OCI-LY1 (cell line): ENCODE measurements at regions not wholly inside any gene's neighbourhood (a gene's known extent, or its start where the extent isn't known, plus 50 kb on each side); places are given as distances from the start of the nearest gene placed in this dataset.
A peak's percentile ranks its signal among the peaks of the same experiment; 100 is the strongest.

Source experiments
- H2AFZ ChIP-seq: fragments of 200-600 bp; sonication (generic), shearing (Covaris generic); 2 replicates; pipeline ENCODE4 v1.6.0; 2014; ENCODE audit warnings: antibody characterized with exemption, mild to moderate bottlenecking, low read length
- H3F3A ChIP-seq: fragments of 200-600 bp; sonication (generic), shearing (Covaris generic); 2 replicates; pipeline ENCODE4 v1.6.0; 2014; ENCODE audit warnings: mild to moderate bottlenecking, antibody characterized with exemption, low read length, moderate library complexity; ENCODE audit not compliant: insufficient read depth
- H3K27ac ChIP-seq: fragments of 200-600 bp; sonication (generic); 2 replicates; pipeline ENCODE4 v1.5.1; 2014; ENCODE audit warnings: low read length, mixed run types, mild to moderate bottlenecking, low read depth; ENCODE audit not compliant: poor library complexity, severe bottlenecking
- H3K27me3 ChIP-seq: fragments of 200-600 bp; sonication (generic); 2 replicates; pipeline ENCODE4 v1.6.0; 2014; ENCODE audit warnings: antibody characterized with exemption, mild to moderate bottlenecking, low read length, moderate library complexity; ENCODE audit not compliant: insufficient read depth
- H3K36me3 ChIP-seq: fragments of 200-600 bp; sonication (generic); 2 replicates; pipeline ENCODE4 v1.6.1; 2014; ENCODE audit warnings: mild to moderate bottlenecking, antibody characterized with exemption, low read length, moderate library complexity, mixed read lengths; ENCODE audit not compliant: insufficient read depth
- H3K4me1 ChIP-seq: fragments of 200-600 bp; sonication (generic); 2 replicates; pipeline ENCODE4 v1.5.1; 2014; ENCODE audit warnings: mild to moderate bottlenecking, low read length, moderate library complexity; ENCODE audit not compliant: insufficient read depth, severe bottlenecking
- H3K4me2 ChIP-seq: fragments of 200-600 bp; sonication (generic), shearing (Covaris generic); 2 replicates; pipeline ENCODE4 v1.6.1; 2014; ENCODE audit warnings: low read length
- H3K4me3 ChIP-seq: fragments of 200-600 bp; sonication (generic); 2 replicates; pipeline ENCODE4 v1.5.1; 2014; ENCODE audit warnings: low read length, low read depth, mild to moderate bottlenecking, mixed read lengths; ENCODE audit not compliant: poor library complexity, severe bottlenecking
- H3K79me2 ChIP-seq: fragments of 200-600 bp; shearing (Covaris generic); 2 replicates; pipeline ENCODE4 v1.6.1; 2016; ENCODE audit warnings: mixed run types, low read length, mixed read lengths; ENCODE audit not compliant: insufficient read depth
- H3K9ac ChIP-seq: fragments of 200-600 bp; sonication (generic), shearing (Covaris generic); 2 replicates; pipeline ENCODE4 v1.6.1; 2014; ENCODE audit warnings: mild to moderate bottlenecking, low read length, mixed read lengths
- H3K9me2 ChIP-seq: fragments of 200-600 bp; sonication (generic), shearing (Covaris generic); 2 replicates; pipeline ENCODE4 v1.6.1; 2014; ENCODE audit warnings: low read depth, mild to moderate bottlenecking, low read length, mixed read lengths
- H3K9me3 ChIP-seq: fragments of 200-600 bp; shearing (Covaris generic); 2 replicates; pipeline ENCODE4 v1.6.1; 2014; ENCODE audit warnings: low read length, mixed read lengths
- H4K20me1 ChIP-seq: fragments of 200-600 bp; sonication (generic), shearing (Covaris generic); 2 replicates; pipeline ENCODE4 v1.6.0; 2016; ENCODE audit warnings: mild to moderate bottlenecking, low read length; ENCODE audit not compliant: insufficient read depth
- EZH2 ChIP-seq: fragments of 200-600 bp; sonication (generic), shearing (Covaris generic); IDR thresholded peaks from 2 replicates; pipeline ENCODE4 v1.8.0; 2017; ENCODE audit warnings: borderline replicate concordance, mixed run types, mild to moderate bottlenecking, antibody characterized with exemption, low read length, moderate library complexity, mixed read lengths
- TF ChIP-seq, protein P1 (sequence below): fragments of 200-600 bp; sonication (generic), shearing (Covaris generic); IDR thresholded peaks from 2 replicates; pipeline ENCODE4 v1.5.1; 2017; ENCODE audit warnings: mild to moderate bottlenecking, antibody characterized with exemption, low read length, moderate library complexity, mixed read lengths

DNA sequence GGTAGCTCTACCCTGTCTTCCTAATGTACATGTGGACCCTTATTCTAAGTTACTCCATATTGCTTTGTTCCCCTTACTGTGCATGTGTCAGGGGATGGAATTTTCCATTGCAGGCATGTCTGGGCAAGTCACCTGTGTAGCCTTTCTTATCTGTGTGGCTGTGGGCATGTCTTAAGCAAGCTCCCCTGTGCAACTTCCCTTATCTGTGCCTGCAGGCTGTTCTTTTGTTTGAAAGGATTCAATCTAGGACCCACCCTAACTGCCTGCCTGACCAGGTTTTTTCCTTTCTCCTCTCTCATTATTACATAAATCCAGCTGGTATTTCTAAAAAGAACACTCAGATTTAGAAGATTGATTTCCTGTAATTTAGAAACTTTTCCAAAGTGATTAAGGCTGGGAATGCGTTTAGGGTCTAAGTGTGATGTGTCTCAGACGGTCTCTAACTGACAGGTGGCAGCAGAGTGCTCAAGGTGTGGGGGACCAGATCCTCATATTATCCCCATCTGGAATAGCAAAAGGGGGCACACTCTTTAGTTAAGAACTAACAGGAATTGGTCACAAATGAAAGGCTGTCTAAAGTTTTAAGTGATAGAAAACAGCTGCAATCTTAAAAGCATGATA lies 198.9 kb upstream of the PPP1R2C start:
- Histone ChIP-seq H3K4me1 (peaks cover 36% of the 10 kb centered on the region), H3K9me3 (peaks cover 3% of the 10 kb centered on the region; the same call in 1 of the 2 replicates), H3K36me3 (no peaks in the 10 kb centered on the region), H3F3A (no peaks in the 10 kb centered on the region), H4K20me1 (no peaks in the 10 kb centered on the region), H3K4me2 (peak overlapping the region; percentile 40; the same call in 1 of the 2 replicates), H2AFZ (no peak overlapping the region), H3K27ac (peak overlapping the region; percentile 97), H3K9me2 (no peaks in the 10 kb centered on the region), H3K9ac (peak overlapping the region; percentile 72), H3K4me3 (no peak overlapping the region), H3K27me3 (no peaks in the 10 kb centered on the region), H3K79me2 (no peaks in the 10 kb centered on the region)
- TF ChIP-seq EZH2: no peak
- TF ChIP-seq, protein P1, sequence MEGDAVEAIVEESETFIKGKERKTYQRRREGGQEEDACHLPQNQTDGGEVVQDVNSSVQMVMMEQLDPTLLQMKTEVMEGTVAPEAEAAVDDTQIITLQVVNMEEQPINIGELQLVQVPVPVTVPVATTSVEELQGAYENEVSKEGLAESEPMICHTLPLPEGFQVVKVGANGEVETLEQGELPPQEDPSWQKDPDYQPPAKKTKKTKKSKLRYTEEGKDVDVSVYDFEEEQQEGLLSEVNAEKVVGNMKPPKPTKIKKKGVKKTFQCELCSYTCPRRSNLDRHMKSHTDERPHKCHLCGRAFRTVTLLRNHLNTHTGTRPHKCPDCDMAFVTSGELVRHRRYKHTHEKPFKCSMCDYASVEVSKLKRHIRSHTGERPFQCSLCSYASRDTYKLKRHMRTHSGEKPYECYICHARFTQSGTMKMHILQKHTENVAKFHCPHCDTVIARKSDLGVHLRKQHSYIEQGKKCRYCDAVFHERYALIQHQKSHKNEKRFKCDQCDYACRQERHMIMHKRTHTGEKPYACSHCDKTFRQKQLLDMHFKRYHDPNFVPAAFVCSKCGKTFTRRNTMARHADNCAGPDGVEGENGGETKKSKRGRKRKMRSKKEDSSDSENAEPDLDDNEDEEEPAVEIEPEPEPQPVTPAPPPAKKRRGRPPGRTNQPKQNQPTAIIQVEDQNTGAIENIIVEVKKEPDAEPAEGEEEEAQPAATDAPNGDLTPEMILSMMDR: peak; percentile 51

DNA sequence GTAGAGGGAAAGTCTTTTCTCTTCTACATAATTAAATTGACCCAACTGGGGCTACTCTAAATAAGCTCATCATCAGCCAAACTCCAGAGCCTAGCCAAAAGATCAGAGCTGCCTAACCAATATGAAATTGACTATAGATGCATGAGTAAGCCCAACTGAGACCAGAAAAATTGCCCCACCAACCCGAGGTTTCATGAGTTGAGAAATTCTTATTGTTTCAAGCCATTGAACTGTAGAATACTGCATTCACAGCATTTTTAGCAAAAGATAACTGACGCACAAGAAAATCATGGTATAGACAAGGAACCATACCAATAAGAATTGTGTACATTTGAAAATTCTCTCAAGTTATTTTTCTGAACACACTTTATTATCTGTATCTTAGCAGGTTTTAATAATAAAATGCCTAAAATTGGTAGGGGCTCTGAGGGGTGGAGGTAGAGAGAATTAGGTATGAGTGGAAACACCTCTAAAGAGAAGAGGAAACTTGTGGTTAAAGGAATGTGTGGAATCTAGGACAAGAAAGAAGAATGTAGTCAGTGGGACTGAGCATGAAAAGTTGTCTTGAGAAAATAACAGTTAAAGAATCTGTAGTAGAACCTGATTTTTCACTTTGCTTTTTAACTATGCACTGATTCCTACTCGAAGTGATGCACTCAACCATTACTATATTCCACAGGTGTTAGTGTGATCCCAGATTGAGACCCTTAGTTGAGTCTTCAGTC lies 200.9 kb upstream of the PPP1R2C start:
- peak overlapping the region; percentile 63; the same call in 1 of the 2 replicates for H2AFZ ChIP-seq
- H3K9me3 ChIP-seq: peaks cover 3% of the 10 kb centered on the region; the same call in 1 of the 2 replicates
- no peaks in the 10 kb centered on the region for H3F3A ChIP-seq
- no peak overlapping the region for H3K4me3 ChIP-seq
- no peaks in the 10 kb centered on the region for H4K20me1 ChIP-seq
- no peaks in the 10 kb centered on the region for H3K9me2 ChIP-seq
- peaks cover 36% of the 10 kb centered on the region for H3K4me1 ChIP-seq
- no peak for TF ChIP-seq EZH2
- TF ChIP-seq, protein P1: no peak
- no peaks in the 10 kb centered on the region for H3K79me2 ChIP-seq
- H3K27me3 ChIP-seq: no peaks in the 10 kb centered on the region
- H3K36me3 ChIP-seq: no peaks in the 10 kb centered on the region
- 0 out of 2 replicates have a peak overlapping the region, but pooled peaks have one; percentile 16 for H3K9ac ChIP-seq
- H3K27ac ChIP-seq: peak overlapping the region; percentile 97
- H3K4me2 ChIP-seq: no peak overlapping the region

DNA sequence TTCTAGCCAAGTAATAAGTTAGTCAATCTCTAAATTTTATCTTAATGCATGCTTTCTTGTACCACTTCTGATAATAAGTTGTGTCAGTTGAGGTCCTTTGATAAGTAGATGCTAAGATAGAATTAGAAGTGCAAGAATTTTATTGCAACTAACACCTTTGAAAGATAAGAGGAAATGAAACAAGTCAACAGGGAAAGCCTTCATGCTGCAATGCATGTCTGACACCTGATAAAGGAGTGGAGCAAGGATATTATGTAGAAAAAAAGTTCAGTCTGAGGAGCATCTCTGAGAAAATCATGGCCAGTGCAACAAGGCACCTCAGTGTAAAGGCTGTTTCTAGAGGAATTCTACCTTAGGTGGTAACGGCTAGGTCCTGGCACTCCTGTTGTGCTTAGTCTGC lies 210.7 kb upstream of the PPP1R2C start:
- Histone ChIP-seq H3K4me3 (no peak overlapping the region), H2AFZ (no peak overlapping the region), H4K20me1 (no peaks in the 10 kb centered on the region), H3K27ac (peak overlapping the region; percentile 98), H3K27me3 (no peaks in the 10 kb centered on the region), H3F3A (no peaks in the 10 kb centered on the region; the same call in 1 of the 2 replicates), H3K9ac (peak overlapping the region; percentile 75), H3K4me2 (peak overlapping the region; percentile 45; the same call in 1 of the 2 replicates), H3K9me3 (no peaks in the 10 kb centered on the region), H3K4me1 (peaks cover 56% of the 10 kb centered on the region), H3K79me2 (no peaks in the 10 kb centered on the region), H3K36me3 (no peaks in the 10 kb centered on the region), H3K9me2 (no peaks in the 10 kb centered on the region)
- TF ChIP-seq, protein P1: no peak
- TF ChIP-seq EZH2: no peak
